Progenitor cell of endocrine pancreas (in vitro differentiated cells): ENCODE measurements at regions not wholly inside any gene's neighbourhood (a gene's known extent, or its start where the extent isn't known, plus 50 kb on each side); places are given as distances from the start of the nearest gene placed in this dataset.

ENCODE experiments used
- DNase-seq: peaks from one replicate; pipeline ENCODE4 v3.0.0; 2021; ENCODE audit warnings: low spot score; ENCODE audit not compliant: unreplicated experiment
- H3K27ac Mint-ChIP-seq: 2 replicates; pipeline ENCODE4 v1.8.0; 2021; ENCODE audit warnings: mild to moderate bottlenecking, moderate library complexity, mixed read lengths
- H3K27me3 Mint-ChIP-seq: 2 replicates; pipeline ENCODE4 v1.8.0; 2021; ENCODE audit warnings: mixed read lengths
- H3K36me3 Mint-ChIP-seq: 2 replicates; pipeline ENCODE4 v1.8.0; 2022; ENCODE audit warnings: mixed read lengths; ENCODE audit not compliant: insufficient read depth
- H3K4me1 Mint-ChIP-seq: 2 replicates; pipeline ENCODE4 v1.8.0; 2021; ENCODE audit warnings: low read depth, mixed read lengths
- H3K4me3 Mint-ChIP-seq: 2 replicates; pipeline ENCODE4 v1.8.0; 2021; ENCODE audit warnings: low read depth, mild to moderate bottlenecking, moderate library complexity, mixed read lengths
- H3K9me3 Mint-ChIP-seq: 2 replicates; pipeline ENCODE4 v1.8.0; 2021; ENCODE audit warnings: low read depth, mixed read lengths
- CTCF ChIP-seq: fragments of 200-600 bp; sonication (generic); IDR thresholded peaks from one replicate; pipeline ENCODE4 v1.5.0; 2021; ENCODE audit warnings: antibody characterized with exemption, mild to moderate bottlenecking; ENCODE audit not compliant: unreplicated experiment

- H3K4me3 Mint-ChIP-seq, result no peak overlapping the region
- TF ChIP-seq CTCF, result no peak
- DNase-seq, result no peak
- H3K36me3 Mint-ChIP-seq, result no peaks in the 10 kb centered on the region
- no peaks in the 10 kb centered on the region for H3K9me3 Mint-ChIP-seq
- H3K4me1 Mint-ChIP-seq, result peaks cover 7% of the 10 kb centered on the region
- no peaks in the 10 kb centered on the region for H3K27me3 Mint-ChIP-seq
- no peak overlapping the region for H3K27ac Mint-ChIP-seq
Observed at GRCh38 chr4:165667969-165668368, 205.1 kb upstream of the TLL1 start.

GRCh38 chr4:165668694-165669093 lies 204.3 kb upstream of the TLL1 start:
- peaks cover 7% of the 10 kb centered on the region for H3K4me1 Mint-ChIP-seq
- H3K4me3 Mint-ChIP-seq, result no peak overlapping the region
- TF ChIP-seq CTCF, result no peak
- no peak overlapping the region for H3K27ac Mint-ChIP-seq
- no peaks in the 10 kb centered on the region for H3K36me3 Mint-ChIP-seq
- no peak for DNase-seq
- H3K9me3 Mint-ChIP-seq, result no peaks in the 10 kb centered on the region
- no peaks in the 10 kb centered on the region for H3K27me3 Mint-ChIP-seq

- Mint-ChIP-seq H3K4me1 (no peaks in the 10 kb centered on the region), H3K27me3 (no peaks in the 10 kb centered on the region), H3K9me3 (no peaks in the 10 kb centered on the region), H3K36me3 (no peaks in the 10 kb centered on the region), H3K27ac (no peak overlapping the region), H3K4me3 (no peak overlapping the region)
- no peak for DNase-seq
- TF ChIP-seq CTCF, result no peak
Observed at GRCh38 chr4:165677081-165677480, 196.0 kb upstream of the TLL1 start.

GRCh38 chr4:165678236-165678935 lies 194.7 kb upstream of the TLL1 start:
- no peak for TF ChIP-seq CTCF
- no peaks in the 10 kb centered on the region for H3K36me3 Mint-ChIP-seq
- no peaks in the 10 kb centered on the region for H3K9me3 Mint-ChIP-seq
- H3K27ac Mint-ChIP-seq, result no peak overlapping the region
- no peak overlapping the region for H3K4me3 Mint-ChIP-seq
- no peaks in the 10 kb centered on the region for H3K4me1 Mint-ChIP-seq
- no peak for DNase-seq
- H3K27me3 Mint-ChIP-seq, result no peaks in the 10 kb centered on the region

- DNase-seq, result no peak
- no peak overlapping the region for H3K4me3 Mint-ChIP-seq
- no peaks in the 10 kb centered on the region for H3K36me3 Mint-ChIP-seq
- no peaks in the 10 kb centered on the region for H3K27me3 Mint-ChIP-seq
- no peaks in the 10 kb centered on the region for H3K9me3 Mint-ChIP-seq
- no peak for TF ChIP-seq CTCF
- H3K4me1 Mint-ChIP-seq, result no peaks in the 10 kb centered on the region
- no peak overlapping the region for H3K27ac Mint-ChIP-seq
Observed at GRCh38 chr4:165678936-165679325, 194.1 kb upstream of the TLL1 start.
